Lower leg skin (tissue), 4 donors: ENCODE measurements at regions not wholly inside any gene's neighbourhood (a gene's known extent, or its start where the extent isn't known, plus 50 kb on each side); places are given as distances from the start of the nearest gene placed in this dataset.
"Not testable (repeated sequence)": the region's sequence is repeated elsewhere in the genome, so short reads cannot be mapped to it uniquely, and the experiment has no call there.

Experiments used
- DNase-seq, 2 donors: peaks; one replicate each; pipeline ENCODE4 v3.0.0-alpha.2; 2019; ENCODE audit warnings: low spot score in 2 of 2
- H3K4me3 ChIP-seq: fragments of 200-600 bp; sonication (generic); 2 replicates; pipeline ENCODE4 v1.5.1; 2017; ENCODE audit warnings: mild to moderate bottlenecking, low read depth; ENCODE audit not compliant: poor library complexity, severe bottlenecking
- POLR2A ChIP-seq, 2 donors: fragments of 450-650 bp; IDR thresholded peaks; one replicate each; pipeline ENCODE4 v1.6.1; 2016 to 2017; ENCODE audit warnings: antibody characterized with exemption in 2 of 2, mild to moderate bottlenecking in 1 of 2, moderate library complexity in 1 of 2
- WGBS, 2 donors: methylation state at CpG; one replicate each; pipeline ENCODE4 v1.1.5; 2018; 5-methylcytosine and 5-hydroxymethylcytosine counted together
- intact Hi-C: fragments of 100-400 bp; cut with DNase I; formaldehyde crosslinking; loops from one replicate; pipeline ENCODE4 v1.15.0; 2023; ENCODE audit warnings: low total_unique reads
- TF ChIP-seq, protein P1 (sequence below), 3 donors: fragments of 450-650 bp; IDR thresholded peaks; one replicate each; pipeline ENCODE4 v1.5.1; 2016; ENCODE audit warnings: antibody characterized with exemption in 3 of 3, mild to moderate bottlenecking in 3 of 3, moderate library complexity in 2 of 3

DNA sequence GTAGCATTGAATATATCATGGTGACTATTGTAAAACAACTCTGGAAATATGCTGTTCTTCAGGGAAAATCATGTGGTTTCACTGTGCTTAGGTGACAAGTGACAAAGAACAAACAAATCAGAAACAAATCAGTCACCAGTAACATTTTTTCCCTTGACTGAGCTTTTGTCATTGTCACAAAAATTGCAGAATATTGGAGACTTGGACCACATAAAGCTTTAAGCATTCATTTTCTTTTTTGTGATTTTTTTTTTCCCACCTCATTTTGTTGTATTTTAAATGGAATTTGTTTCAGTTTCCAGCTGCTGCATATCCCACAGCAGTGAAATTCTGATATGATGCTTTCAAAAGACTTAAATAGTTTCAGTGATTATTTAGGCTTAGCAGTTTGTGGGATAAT, 1088.4 kb downstream of the OTOL1 start:
- DNase-seq, result no peak
- no peak overlapping the region for H3K4me3 ChIP-seq
- no peak for TF ChIP-seq POLR2A (IDR thresholded peaks at IDR 0.05)
- TF ChIP-seq, protein P1, sequence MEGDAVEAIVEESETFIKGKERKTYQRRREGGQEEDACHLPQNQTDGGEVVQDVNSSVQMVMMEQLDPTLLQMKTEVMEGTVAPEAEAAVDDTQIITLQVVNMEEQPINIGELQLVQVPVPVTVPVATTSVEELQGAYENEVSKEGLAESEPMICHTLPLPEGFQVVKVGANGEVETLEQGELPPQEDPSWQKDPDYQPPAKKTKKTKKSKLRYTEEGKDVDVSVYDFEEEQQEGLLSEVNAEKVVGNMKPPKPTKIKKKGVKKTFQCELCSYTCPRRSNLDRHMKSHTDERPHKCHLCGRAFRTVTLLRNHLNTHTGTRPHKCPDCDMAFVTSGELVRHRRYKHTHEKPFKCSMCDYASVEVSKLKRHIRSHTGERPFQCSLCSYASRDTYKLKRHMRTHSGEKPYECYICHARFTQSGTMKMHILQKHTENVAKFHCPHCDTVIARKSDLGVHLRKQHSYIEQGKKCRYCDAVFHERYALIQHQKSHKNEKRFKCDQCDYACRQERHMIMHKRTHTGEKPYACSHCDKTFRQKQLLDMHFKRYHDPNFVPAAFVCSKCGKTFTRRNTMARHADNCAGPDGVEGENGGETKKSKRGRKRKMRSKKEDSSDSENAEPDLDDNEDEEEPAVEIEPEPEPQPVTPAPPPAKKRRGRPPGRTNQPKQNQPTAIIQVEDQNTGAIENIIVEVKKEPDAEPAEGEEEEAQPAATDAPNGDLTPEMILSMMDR (IDR thresholded peaks at IDR 0.05), result no peak
- intact Hi-C loops, result no loop called here

DNA sequence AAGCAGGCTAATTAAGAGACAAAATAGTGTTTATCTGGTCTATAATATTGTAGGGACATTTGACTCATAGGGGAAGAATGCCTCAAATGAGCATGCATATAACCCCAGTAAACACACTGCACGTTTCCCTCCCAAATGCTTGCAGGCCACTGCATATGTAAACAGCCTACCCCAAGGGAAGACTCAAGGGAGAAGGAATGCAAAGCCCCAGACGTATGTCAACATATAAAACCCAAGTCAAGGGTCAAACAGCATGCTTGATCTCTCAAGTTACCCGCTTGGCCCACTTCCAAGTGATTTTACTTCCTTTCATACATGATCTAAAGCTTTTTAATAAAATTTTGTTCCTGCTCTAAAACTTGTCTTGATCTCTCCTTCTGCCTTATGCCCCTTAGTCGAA, 1090.0 kb downstream of the OTOL1 start:
- intact Hi-C loops, result no loop called here
- H3K4me3 ChIP-seq, result no peak overlapping the region
- WGBS, 2 donors, result 50 to 53% methylated on average over 4 of the region's 4 CpGs
- DNase-seq, result no peak
- no peak for TF ChIP-seq POLR2A (IDR thresholded peaks at IDR 0.05)
- TF ChIP-seq, protein P1 (IDR thresholded peaks at IDR 0.05), result no peak

DNA sequence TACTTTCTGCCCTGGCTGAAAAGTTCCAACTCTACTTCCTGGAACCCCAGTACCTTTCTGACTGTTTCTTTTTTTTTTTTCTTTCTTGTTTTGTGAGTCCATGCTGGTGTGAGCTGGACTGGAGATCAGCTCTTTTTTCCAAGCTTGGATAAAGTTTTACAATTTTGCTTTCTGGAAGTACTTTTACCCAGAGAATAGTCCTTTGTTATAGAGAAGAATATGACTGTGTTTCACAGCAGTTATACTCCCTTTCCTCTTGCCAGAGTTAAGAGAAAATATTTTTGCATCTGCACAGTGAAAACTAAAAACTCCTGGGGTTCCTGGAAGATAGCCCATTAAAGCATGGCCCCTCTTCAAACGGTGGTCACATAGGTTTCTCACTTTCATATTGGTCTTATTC, 1100.6 kb downstream of the OTOL1 start:
- WGBS, 2 donors, result 26 to 38% methylated on average over 1 of the region's 1 CpG
- TF ChIP-seq, protein P1 (IDR thresholded peaks at IDR 0.05), result no peak
- no peak for TF ChIP-seq POLR2A (IDR thresholded peaks at IDR 0.05)
- DNase-seq, result no peak
- H3K4me3 ChIP-seq, result no peak overlapping the region
- intact Hi-C loops, result no loop called here

DNA sequence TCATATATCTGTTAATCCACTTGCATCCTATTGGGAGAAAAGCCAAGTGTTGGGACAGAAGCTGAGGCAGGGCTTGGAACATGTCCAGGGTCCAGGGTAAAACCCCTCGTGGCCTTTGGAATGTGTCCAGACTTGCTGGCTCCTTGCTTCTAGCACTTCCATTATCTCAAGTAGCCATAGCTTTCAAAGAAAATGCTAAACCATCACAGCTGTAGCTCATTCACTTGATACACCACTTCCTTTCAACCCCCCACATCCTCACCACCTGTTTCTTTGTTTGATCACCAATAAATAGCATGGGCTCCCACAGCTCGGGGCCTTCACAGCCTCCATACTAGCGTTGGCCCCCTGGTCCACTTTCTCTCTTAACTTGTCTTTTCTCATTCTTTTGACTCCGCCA, 1101.9 kb downstream of the OTOL1 start:
- DNase-seq, H3K4me3 ChIP-seq, intact Hi-C loops: not testable (repeated sequence)
- 34 to 38% methylated on average over 4 of the region's 4 CpGs for WGBS, 2 donors

DNA sequence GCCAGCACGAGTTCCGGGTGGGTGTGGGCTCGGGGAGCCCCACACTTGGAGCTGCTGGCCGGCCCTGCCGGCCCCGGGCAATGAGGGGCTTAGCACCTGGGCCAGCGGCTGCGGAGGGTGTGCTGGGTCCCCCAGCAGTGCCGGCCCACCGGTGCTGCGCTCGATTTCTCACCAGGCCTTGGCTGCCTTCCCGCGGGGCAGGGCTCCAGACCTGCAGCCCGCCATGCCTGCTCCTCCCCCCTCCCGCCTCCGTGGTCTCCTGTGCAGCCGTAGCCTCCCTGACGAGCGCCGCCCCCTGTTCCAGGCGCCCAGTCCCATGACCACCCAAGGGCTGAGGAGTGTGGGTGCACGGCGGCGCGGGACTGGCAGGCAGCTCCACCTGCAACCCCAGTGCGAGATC, 1103.1 kb downstream of the OTOL1 start:
- intact Hi-C loops, H3K4me3 ChIP-seq, DNase-seq: not testable (repeated sequence)
- WGBS, 2 donors, result 93 to 94% methylated on average over 13 to 15 of the region's 27 CpGs

DNA sequence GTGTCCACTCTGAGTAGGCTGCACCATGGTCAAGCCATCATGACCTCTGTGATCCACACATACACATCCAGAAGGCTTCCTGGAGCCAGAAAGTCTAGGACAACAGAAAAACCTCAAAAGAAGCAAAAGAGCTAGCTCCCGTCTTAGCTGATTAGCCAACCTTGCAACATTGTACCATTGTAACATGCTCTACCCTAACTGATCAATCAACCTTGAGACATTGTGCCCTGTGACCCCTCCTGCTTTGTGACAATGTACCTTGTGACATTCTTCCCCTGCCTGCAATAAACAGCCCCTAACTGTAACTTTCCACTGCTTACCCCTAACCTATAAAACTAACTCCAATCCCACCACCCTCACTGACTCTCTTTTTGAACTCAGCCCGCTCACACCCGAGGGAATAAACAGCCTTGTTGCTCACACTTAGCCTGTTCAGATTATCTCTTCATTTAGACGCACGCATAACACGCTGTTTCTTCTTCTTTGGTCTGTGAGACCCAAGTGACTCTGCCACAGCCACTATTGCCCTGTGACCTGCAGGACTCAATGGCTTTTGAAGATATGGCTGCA, 1104.6 kb downstream of the OTOL1 start:
- no peak overlapping the region for H3K4me3 ChIP-seq
- DNase-seq, result no peak
- intact Hi-C loops, result no loop called here
- WGBS, 2 donors, result 76 to 92% methylated on average over 6 of the region's 6 CpGs
- TF ChIP-seq POLR2A (IDR thresholded peaks at IDR 0.05), result no peak
- TF ChIP-seq, protein P1 (IDR thresholded peaks at IDR 0.05), result no peak

DNA sequence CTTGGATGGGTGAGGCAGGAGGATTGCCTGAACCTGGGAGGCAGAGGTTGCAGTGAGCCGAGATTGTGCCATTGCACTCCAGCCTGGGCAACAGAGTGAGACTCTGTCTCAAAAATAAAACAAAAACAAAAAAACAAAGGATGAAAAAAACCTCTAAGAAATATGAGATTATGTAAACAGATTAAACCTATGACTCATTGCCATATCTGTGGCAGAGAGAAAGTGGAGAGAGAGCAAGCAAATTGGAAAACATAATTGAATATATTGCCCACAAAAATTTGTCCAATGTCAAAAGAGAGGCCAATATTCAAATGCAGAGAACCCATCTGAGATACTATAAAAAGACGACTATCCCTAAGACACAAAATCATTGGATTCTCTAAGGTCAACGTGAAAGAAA, 1106.0 kb downstream of the OTOL1 start:
- WGBS, 2 donors, result 88% methylated on average over 3 of the region's 3 CpGs
- no peak overlapping the region for H3K4me3 ChIP-seq
- no peak for DNase-seq
- intact Hi-C loops, result no loop called here
- TF ChIP-seq, protein P1 (IDR thresholded peaks at IDR 0.05), result no peak
- TF ChIP-seq POLR2A (IDR thresholded peaks at IDR 0.05), result no peak
